DOHH2 (cell line): ENCODE measurements at regions not wholly inside any gene's neighbourhood (a gene's known extent, or its start where the extent isn't known, plus 50 kb on each side); places are given as distances from the start of the nearest gene placed in this dataset.

Experiments
- CTCF ChIP-seq: fragments of 200-600 bp; sonication (generic); IDR thresholded peaks from one replicate; pipeline ENCODE4 v1.5.1; 2014; ENCODE audit warnings: antibody characterized with exemption, mild to moderate bottlenecking, low read depth, low read length; ENCODE audit not compliant: poor library complexity, severe bottlenecking
- EZH2phosphoT487 ChIP-seq: fragments of 200-600 bp; sonication (generic); IDR thresholded peaks from 2 replicates; pipeline ENCODE4 v1.6.1; 2017; ENCODE audit warnings: borderline replicate concordance, mild to moderate bottlenecking, antibody characterized with exemption, low read length, moderate library complexity, mixed read lengths

- no peak for TF ChIP-seq CTCF
- TF ChIP-seq EZH2phosphoT487, result no peak
These were observed 171.1 kb upstream of the TET2 start for GRCh38 chr4:104975617-104976016.
